ENCODE measurements at regions not wholly inside any gene's neighbourhood (a gene's known extent, or its start where the extent isn't known, plus 50 kb on each side); places are given as distances from the start of the nearest gene placed in this dataset.

- no peak for DNase-seq
- no peaks in the 10 kb centered on the region for H3K4me1 ChIP-seq
- no peaks in the 10 kb centered on the region for H3K27me3 ChIP-seq
- no peak overlapping the region for H3K4me3 ChIP-seq (replicated peaks in 1 of 3)
- 86 to 91% methylated on average over 9 of the region's 9 CpGs for WGBS, 2 donors
- no peaks in the 10 kb centered on the region for H3K9me3 ChIP-seq
- H3K27ac ChIP-seq, result no peak overlapping the region
- intact Hi-C loops (cut with DNase I), result no loop called here
- no peaks in the 10 kb centered on the region for H3K36me3 ChIP-seq
- TF ChIP-seq CTCF (IDR thresholded peaks at IDR 0.05) (no peak), POLR2A (IDR thresholded peaks at IDR 0.05) (no peak)
Observed at GRCh38 chr3:859135-859534, 233.7 kb upstream of the CNTN6 start.

GRCh38 chr3:861721-862120 is 231.1 kb upstream of the CNTN6 start:
- Histone ChIP-seq H3K4me3 (replicated peaks in 1 of 3) (no peak overlapping the region), H3K27ac (no peak overlapping the region), H3K9me3 (no peaks in the 10 kb centered on the region), H3K27me3 (no peaks in the 10 kb centered on the region), H3K4me1 (no peaks in the 10 kb centered on the region), H3K36me3 (no peaks in the 10 kb centered on the region)
- intact Hi-C loops (cut with DNase I), result no loop called here
- no peak for DNase-seq
- WGBS, 2 donors, result 88 to 92% methylated on average over 2 of the region's 2 CpGs
- TF ChIP-seq POLR2A (IDR thresholded peaks at IDR 0.05) (no peak), CTCF (IDR thresholded peaks at IDR 0.05) (no peak)

- H3K9me3 ChIP-seq, result no peaks in the 10 kb centered on the region
- no peak overlapping the region for H3K4me3 ChIP-seq (replicated peaks in 1 of 3)
- H3K4me1 ChIP-seq, result no peaks in the 10 kb centered on the region
- no peaks in the 10 kb centered on the region for H3K36me3 ChIP-seq
- intact Hi-C loops (cut with DNase I), result no loop called here
- no peaks in the 10 kb centered on the region for H3K27me3 ChIP-seq
- no peak for TF ChIP-seq POLR2A (IDR thresholded peaks at IDR 0.05)
- TF ChIP-seq CTCF (IDR thresholded peaks at IDR 0.05), result no peak
- 61 to 73% methylated on average over 1 of the region's 1 CpG for WGBS, 2 donors
- no peak for DNase-seq
- H3K27ac ChIP-seq, result no peak overlapping the region
Observed at GRCh38 chr3:869269-869668, 223.6 kb upstream of the CNTN6 start.

- H3K27ac ChIP-seq, result no peak overlapping the region
- WGBS, 2 donors, result 49 to 63% methylated on average over 2 of the region's 2 CpGs
- H3K9me3 ChIP-seq, result no peaks in the 10 kb centered on the region
- H3K36me3 ChIP-seq, result no peaks in the 10 kb centered on the region
- no peaks in the 10 kb centered on the region for H3K27me3 ChIP-seq
- no peak for DNase-seq
- intact Hi-C loops (cut with DNase I), result no loop called here
- no peaks in the 10 kb centered on the region for H3K4me1 ChIP-seq
- H3K4me3 ChIP-seq (replicated peaks in 1 of 3), result no peak overlapping the region
- TF ChIP-seq CTCF (IDR thresholded peaks at IDR 0.05), result no peak
- no peak for TF ChIP-seq POLR2A (IDR thresholded peaks at IDR 0.05)
Observed at GRCh38 chr3:869734-870133, 223.1 kb upstream of the CNTN6 start.

- WGBS, 2 donors, result 96 to 98% methylated on average over 1 of the region's 1 CpG
Observed at GRCh38 chr3:871651-872050, 221.2 kb upstream of the CNTN6 start.

More at GRCh38 chr3:871651-872050, 221.2 kb upstream of the CNTN6 start:
- no peaks in the 10 kb centered on the region for H3K4me1 ChIP-seq
- no peak for TF ChIP-seq CTCF (IDR thresholded peaks at IDR 0.05)
- no peak for TF ChIP-seq POLR2A (IDR thresholded peaks at IDR 0.05)
- no peak overlapping the region for H3K27ac ChIP-seq
- no peaks in the 10 kb centered on the region for H3K36me3 ChIP-seq
- no peak overlapping the region for H3K4me3 ChIP-seq (replicated peaks in 1 of 3)
- no peaks in the 10 kb centered on the region for H3K9me3 ChIP-seq
- no peak for DNase-seq
- intact Hi-C loops (cut with DNase I), result no loop called here
- no peaks in the 10 kb centered on the region for H3K27me3 ChIP-seq
